Colonic mucosa (tissue), 4 donors: ENCODE measurements at regions not wholly inside any gene's neighbourhood (a gene's known extent, or its start where the extent isn't known, plus 50 kb on each side); places are given as distances from the start of the nearest gene placed in this dataset.

ENCODE experiments used
- DNase-seq: peaks from one replicate; pipeline ENCODE4 v3.0.0-alpha.2; 2020
- H3K27ac ChIP-seq: fragments of 200-600 bp; one replicate; pipeline ENCODE4 v1.8.0; 2021
- H3K27me3 ChIP-seq: fragments of 200-600 bp; one replicate; pipeline ENCODE4 v1.8.0; 2021
- H3K36me3 ChIP-seq: fragments of 200-600 bp; one replicate; pipeline ENCODE4 v1.8.0; 2021
- H3K4me1 ChIP-seq: fragments of 200-600 bp; one replicate; pipeline ENCODE4 v1.8.0; 2021; ENCODE audit warnings: mild to moderate bottlenecking
- H3K4me3 ChIP-seq: fragments of 200-600 bp; one replicate; pipeline ENCODE4 v1.8.0; 2021
- H3K9ac ChIP-seq, 2 donors: one replicate each; pipeline ENCODE4 v1.7.0; 2013; ENCODE audit warnings: control low read depth in 2 of 2, low read depth in 2 of 2, low read length in 2 of 2
- H3K9me3 ChIP-seq: fragments of 200-600 bp; one replicate; pipeline ENCODE4 v1.8.0; 2021
- CTCF ChIP-seq: fragments of 200-600 bp; IDR thresholded peaks from one replicate; pipeline ENCODE4 v1.8.0; 2022; ENCODE audit warnings: antibody characterized with exemption, mild to moderate bottlenecking
- intact Hi-C: fragments of 100-400 bp; cut with DNase I; formaldehyde crosslinking; loops from one replicate; pipeline ENCODE4 v1.14.1; 2022
- donor health status: healthy.
- donor health status: DM: no; HTN: no; CAD: no.
- donor health status: DM: no; HTN: no; CAD: no.

- no peak for DNase-seq
- Histone ChIP-seq H3K4me3 (no peak overlapping the region), H3K27ac (no peak overlapping the region), H3K4me1 (no peaks in the 10 kb centered on the region), H3K9me3 (no peaks in the 10 kb centered on the region), H3K27me3 (no peaks in the 10 kb centered on the region), H3K36me3 (no peaks in the 10 kb centered on the region), H3K9ac (no peak overlapping the region)
- intact Hi-C loops, result no loop called here
- TF ChIP-seq CTCF, result no peak
Observed at GRCh38 chr15:96092186-96092585, 238.3 kb upstream of the NR2F2 start.

GRCh38 chr15:96093063-96093462 is 237.4 kb upstream of the NR2F2 start:
- TF ChIP-seq CTCF, result no peak
- Histone ChIP-seq H3K9me3 (no peaks in the 10 kb centered on the region), H3K27ac (no peak overlapping the region), H3K9ac (no peak overlapping the region), H3K4me1 (no peaks in the 10 kb centered on the region), H3K27me3 (no peaks in the 10 kb centered on the region), H3K4me3 (no peak overlapping the region), H3K36me3 (no peaks in the 10 kb centered on the region)
- intact Hi-C loops, result no loop called here
- no peak for DNase-seq

- DNase-seq, result no peak
- intact Hi-C loops, result no loop called here
- no peak for TF ChIP-seq CTCF
- H3K9ac ChIP-seq, result no peak overlapping the region
- no peaks in the 10 kb centered on the region for H3K4me1 ChIP-seq
- H3K27ac ChIP-seq, result no peak overlapping the region
- no peaks in the 10 kb centered on the region for H3K27me3 ChIP-seq
- H3K36me3 ChIP-seq, result no peaks in the 10 kb centered on the region
- no peak overlapping the region for H3K4me3 ChIP-seq
- H3K9me3 ChIP-seq, result no peaks in the 10 kb centered on the region
Observed at GRCh38 chr15:96097661-96098060, 232.8 kb upstream of the NR2F2 start.

GRCh38 chr15:96102631-96103030 is 227.9 kb upstream of the NR2F2 start:
- intact Hi-C loops, result no loop called here
- Histone ChIP-seq H3K27me3 (no peaks in the 10 kb centered on the region), H3K36me3 (no peaks in the 10 kb centered on the region), H3K27ac (no peak overlapping the region), H3K4me1 (no peaks in the 10 kb centered on the region), H3K9ac (no peak overlapping the region), H3K9me3 (no peaks in the 10 kb centered on the region), H3K4me3 (no peak overlapping the region)
- no peak for DNase-seq
- TF ChIP-seq CTCF, result no peak

GRCh38 chr15:96106181-96106580 is 224.3 kb upstream of the NR2F2 start:
- intact Hi-C loops, result no loop called here
- no peak for DNase-seq
- no peaks in the 10 kb centered on the region for H3K27me3 ChIP-seq
- H3K36me3 ChIP-seq, result no peaks in the 10 kb centered on the region
- no peak overlapping the region for H3K9ac ChIP-seq
- no peaks in the 10 kb centered on the region for H3K9me3 ChIP-seq
- H3K27ac ChIP-seq, result no peak overlapping the region
- no peak for TF ChIP-seq CTCF
- no peak overlapping the region for H3K4me3 ChIP-seq
- no peaks in the 10 kb centered on the region for H3K4me1 ChIP-seq

- intact Hi-C loops, result no loop called here
- no peak overlapping the region for H3K27ac ChIP-seq
- H3K4me3 ChIP-seq, result no peak overlapping the region
- no peaks in the 10 kb centered on the region for H3K9me3 ChIP-seq
- H3K9ac ChIP-seq, result no peak overlapping the region
- no peaks in the 10 kb centered on the region for H3K36me3 ChIP-seq
- no peak for TF ChIP-seq CTCF
- no peaks in the 10 kb centered on the region for H3K4me1 ChIP-seq
- H3K27me3 ChIP-seq, result no peaks in the 10 kb centered on the region
- DNase-seq, result no peak
Observed at GRCh38 chr15:96106628-96107027, 223.9 kb upstream of the NR2F2 start.
